GM23338 (cell line): ENCODE measurements at regions not wholly inside any gene's neighbourhood (a gene's known extent, or its start where the extent isn't known, plus 50 kb on each side); places are given as distances from the start of the nearest gene placed in this dataset.

ENCODE experiments used
- CTCF ChIP-seq, 2 experiments: fragments of 200-600 bp in 1 of 2; sonication (generic) in 1 of 2; conservative IDR thresholded peaks; 2 replicates each; pipeline versions ENCODE4 v1.5.1 to v1.6.1; 2016 to 2017; ENCODE audit warnings: antibody characterized with exemption in 2 of 2, low read depth in 2 of 2, mild to moderate bottlenecking in 2 of 2, moderate library complexity in 1 of 2
- EZH2 ChIP-seq: fragments of 200-600 bp; sonication (generic); IDR thresholded peaks from one replicate; pipeline ENCODE4 v1.8.0; 2017; ENCODE audit warnings: antibody characterized with exemption, mild to moderate bottlenecking, low read depth; ENCODE audit not compliant: unreplicated experiment
- POLR2AphosphoS5 ChIP-seq: IDR thresholded peaks from 2 replicates; pipeline ENCODE4 v1.6.1; 2016; ENCODE audit warnings: antibody characterized with exemption, low read depth
- REST ChIP-seq: IDR thresholded peaks from one replicate; pipeline ENCODE4 v1.6.1; 2018; ENCODE audit warnings: antibody characterized with exemption; ENCODE audit not compliant: unreplicated experiment
- ZNF331 ChIP-seq: fragments of 250-450 bp; sonication (Bioruptor Pico); IDR thresholded peaks from 2 replicates; pipeline ENCODE4 v1.5.0; 2020; ENCODE audit warnings: low read depth, mild to moderate bottlenecking, moderate library complexity

GRCh38 chr20:6480328-6481200 is 286.9 kb upstream of the BMP2 start:
- TF ChIP-seq REST (no peak), POLR2AphosphoS5 (no peak), CTCF (conservative IDR thresholded peaks at IDR 0.05; ENCODE audit: low read depth in 2 of 2) (no peak), EZH2 (no peak), ZNF331 (CRISPR knock-in tag) (no peak)
